ENCODE measurements at regions not wholly inside any gene's neighbourhood (a gene's known extent, or its start where the extent isn't known, plus 50 kb on each side); places are given as distances from the start of the nearest gene placed in this dataset.

- no peak for DNase-seq
These were observed 147.4 kb downstream of the IL15 start for GRCh38 chr4:141783770-141784169.

- DNase-seq, result no peak
These were observed 150.6 kb downstream of the IL15 start for GRCh38 chr4:141786946-141787345.

GRCh38 chr4:141788169-141788915 is 152.0 kb downstream of the IL15 start:
- no peak for DNase-seq

- no peak for DNase-seq
These were observed 153.3 kb downstream of the IL15 start for GRCh38 chr4:141789716-141790115.

GRCh38 chr4:141792164-141792563 is 155.8 kb downstream of the IL15 start:
- no peak for DNase-seq

- DNase-seq, result no peak
These were observed 161.6 kb downstream of the IL15 start for GRCh38 chr4:141797966-141798365.

- no peak for DNase-seq
These were observed 165.2 kb downstream of the IL15 start for GRCh38 chr4:141801558-141801957.

- DNase-seq, result no peak
These were observed 165.9 kb downstream of the IL15 start for GRCh38 chr4:141802333-141802732.

- no peak for DNase-seq
These were observed 168.5 kb downstream of the IL15 start for GRCh38 chr4:141804836-141805235.

GRCh38 chr4:141807103-141807891 is 170.9 kb downstream of the IL15 start:
- no peak for DNase-seq

GRCh38 chr4:141810038-141810711 is 173.8 kb downstream of the IL15 start:
- no peak for DNase-seq

GRCh38 chr4:141810712-141811375 is 174.5 kb downstream of the IL15 start:
- DNase-seq, result no peak

GRCh38 chr4:141812158-141812557 is 175.8 kb downstream of the IL15 start:
- DNase-seq, result no peak

- no peak for DNase-seq
These were observed 178.1 kb downstream of the IL15 start for GRCh38 chr4:141814499-141814898.

- DNase-seq, result no peak
These were observed 179.3 kb downstream of the IL15 start for GRCh38 chr4:141815646-141816045.

- DNase-seq, result no peak
These were observed 189.9 kb downstream of the IL15 start for GRCh38 chr4:141826260-141826659.

- no peak for DNase-seq
These were observed 196.8 kb downstream of the IL15 start for GRCh38 chr4:141833209-141833608.

- no peak for DNase-seq
These were observed 204.1 kb downstream of the IL15 start for GRCh38 chr4:141840299-141840986.

- DNase-seq, result no peak
These were observed 206.8 kb downstream of the IL15 start for GRCh38 chr4:141843136-141843535.

- no peak for DNase-seq
These were observed 209.5 kb downstream of the IL15 start for GRCh38 chr4:141845901-141846300.

- no peak for DNase-seq
These were observed 213.0 kb downstream of the IL15 start for GRCh38 chr4:141849367-141849766.

- DNase-seq, result no peak
These were observed 213.4 kb downstream of the IL15 start for GRCh38 chr4:141849778-141850177.

All from skin of body (tissue), 1 donor.